ENCODE measurements at regions not wholly inside any gene's neighbourhood (a gene's known extent, or its start where the extent isn't known, plus 50 kb on each side); places are given as distances from the start of the nearest gene placed in this dataset.
A peak's percentile ranks its signal among the peaks of the same experiment; 100 is the strongest.
"Not testable (repeated sequence)": the region's sequence is repeated elsewhere in the genome, so short reads cannot be mapped to it uniquely, and the experiment has no call there.

DNA sequence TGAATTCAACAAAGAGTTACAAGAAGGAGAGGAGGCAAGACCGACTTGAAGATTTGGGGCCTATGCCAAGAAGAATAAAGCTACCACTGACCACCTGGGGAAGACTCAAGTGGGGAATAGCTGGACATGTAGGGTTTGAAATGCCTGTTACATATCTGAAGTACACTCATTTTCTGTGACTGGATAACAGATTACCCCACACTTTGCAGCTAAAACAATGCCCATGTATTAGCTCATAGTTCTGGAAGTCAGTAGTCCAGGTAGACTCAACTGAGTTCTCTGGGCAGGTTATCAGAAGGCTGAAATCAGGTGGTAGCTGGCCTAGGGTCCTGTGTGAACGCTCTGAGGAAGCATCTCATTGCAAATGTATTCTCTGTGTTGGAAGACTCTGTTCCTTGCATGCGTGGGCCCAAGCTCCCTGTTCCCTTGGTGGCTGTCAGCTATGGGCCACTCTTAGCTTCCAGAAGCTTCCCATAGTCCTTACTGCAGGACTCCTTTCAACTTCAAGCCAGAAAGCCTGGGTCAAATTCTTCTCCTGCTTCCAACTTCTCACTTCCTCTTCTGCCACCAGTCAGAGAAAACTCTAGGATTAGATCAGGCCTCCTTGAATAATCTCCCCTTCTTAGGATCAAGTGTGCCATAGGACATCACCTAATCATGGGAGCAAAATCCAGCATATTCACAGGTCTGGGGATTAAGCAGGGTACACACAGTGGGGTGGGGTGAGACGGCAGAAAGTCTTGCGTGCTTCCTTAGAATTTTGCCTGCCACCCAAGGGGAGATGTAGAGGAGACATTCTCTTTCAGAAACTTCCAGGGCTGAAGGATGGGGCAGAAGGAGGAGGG, 187.8 kb downstream of the SHQ1 start:
- DNase-seq = no peak

GRCh38 chr3:72659596-72659995, 188.6 kb downstream of the SHQ1 start:
- DNase-seq = no peak

- DNase-seq = no peak
Observed at GRCh38 chr3:72659188-72659587, 189.1 kb downstream of the SHQ1 start.

GRCh38 chr3:72658466-72659100, 189.7 kb downstream of the SHQ1 start:
- DNase-seq = no peak

GRCh38 chr3:72657666-72658065, 190.6 kb downstream of the SHQ1 start:
- DNase-seq = no peak

GRCh38 chr3:72655723-72656122, 192.5 kb downstream of the SHQ1 start:
- no peak for DNase-seq

DNA sequence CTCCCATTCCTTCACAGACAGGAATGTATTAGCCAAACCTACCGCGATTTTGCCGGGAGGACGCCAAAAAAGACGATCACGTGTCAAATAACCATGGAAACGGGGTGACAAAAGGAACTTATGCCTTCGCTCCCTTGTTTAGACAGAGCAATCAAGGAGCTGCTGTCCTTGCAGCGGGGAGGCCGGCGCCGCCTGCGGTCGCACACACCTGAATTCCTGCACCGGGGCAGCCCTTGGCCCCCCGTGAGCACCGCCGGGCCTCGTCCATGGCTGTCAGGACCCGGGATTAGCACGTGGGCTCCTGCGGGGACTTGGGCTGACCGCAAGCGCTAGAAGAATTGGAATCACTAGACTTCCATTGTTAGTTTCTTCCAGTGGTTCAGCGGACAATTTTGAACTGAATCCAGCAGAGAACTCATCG, 193.1 kb downstream of the SHQ1 start:
- DNase-seq = peak; percentile 32

DNA sequence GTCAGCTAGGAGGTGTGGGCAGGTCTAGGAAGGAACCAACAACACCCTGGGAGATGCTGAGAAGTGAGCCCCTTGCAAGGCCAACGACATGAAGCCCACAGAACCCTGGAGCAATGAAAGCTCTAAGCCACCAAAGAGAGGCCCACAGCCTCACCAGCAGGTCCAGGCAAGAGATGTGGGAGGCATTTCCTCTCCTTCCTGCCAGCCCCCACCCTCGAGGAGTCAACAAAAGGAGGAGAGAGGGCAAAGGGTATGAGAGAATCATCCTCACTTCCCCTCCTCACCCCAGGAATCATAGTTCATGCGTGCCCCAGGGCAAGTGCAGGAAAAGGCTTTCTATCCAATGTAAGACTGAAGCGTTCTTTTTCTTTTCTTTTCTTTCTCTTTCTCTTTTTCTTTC, 195.8 kb downstream of the SHQ1 start:
- no peak for DNase-seq

DNA sequence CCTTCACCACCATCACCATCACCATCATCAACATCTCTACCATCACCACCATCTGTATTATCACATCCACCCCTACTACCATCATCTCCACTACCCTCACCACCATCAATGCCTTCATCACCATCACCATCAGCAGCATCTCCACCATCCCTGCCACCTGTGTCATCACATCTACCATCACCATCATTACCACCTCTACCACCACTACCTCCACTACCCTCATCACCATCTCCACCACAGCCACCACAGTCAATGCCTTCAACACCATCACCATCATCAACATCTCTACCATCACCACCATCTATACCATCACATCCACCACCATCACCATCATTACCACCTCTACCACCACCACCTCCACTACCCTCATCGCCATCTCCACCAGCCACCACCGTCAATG, 196.7 kb downstream of the SHQ1 start:
- no peak for DNase-seq

DNA sequence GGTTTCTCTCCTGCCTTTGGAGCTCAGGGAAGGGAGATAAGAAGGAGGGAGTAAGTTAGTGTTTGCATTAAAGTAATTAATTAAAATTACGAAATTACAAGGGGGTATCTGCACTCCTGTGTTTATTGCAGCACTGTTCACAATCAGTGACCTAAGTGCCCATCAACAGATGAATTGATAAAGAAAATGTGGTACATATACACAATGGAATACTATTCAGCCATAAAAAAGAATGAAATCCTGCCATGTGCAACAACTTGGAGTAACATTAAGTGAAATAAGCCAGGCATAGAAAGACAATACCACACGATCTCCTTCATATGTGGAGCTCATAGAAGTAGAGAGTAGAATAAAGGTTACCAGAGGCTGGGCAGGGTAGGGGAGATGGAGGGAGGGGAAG, 202.0 kb downstream of the SHQ1 start:
- DNase-seq = no peak

DNA sequence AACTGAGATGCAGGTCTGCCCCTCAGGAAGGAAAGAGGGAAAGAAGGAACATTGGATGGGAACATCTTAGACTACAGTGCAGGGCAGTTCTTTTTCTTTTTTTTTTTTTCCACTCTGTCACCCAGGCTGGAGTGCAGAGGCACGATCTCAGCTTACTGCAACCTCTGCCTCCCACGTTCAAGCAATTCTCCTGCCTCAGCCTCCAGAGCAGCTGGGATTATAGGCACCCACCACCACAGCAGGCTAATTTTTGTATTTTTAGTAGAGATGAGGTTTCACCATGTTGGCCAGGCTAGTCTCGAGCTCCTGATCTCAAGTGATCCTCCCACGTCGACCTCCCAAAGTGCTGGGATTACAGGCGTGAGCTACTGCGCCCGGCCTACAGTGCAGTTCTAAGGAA, 204.6 kb downstream of the SHQ1 start:
- DNase-seq = not testable (repeated sequence)

- no peak for DNase-seq
Observed at GRCh38 chr3:72641684-72642083, 206.6 kb downstream of the SHQ1 start.

- DNase-seq = no peak
Observed at GRCh38 chr3:72641072-72641471, 207.2 kb downstream of the SHQ1 start.

DNA sequence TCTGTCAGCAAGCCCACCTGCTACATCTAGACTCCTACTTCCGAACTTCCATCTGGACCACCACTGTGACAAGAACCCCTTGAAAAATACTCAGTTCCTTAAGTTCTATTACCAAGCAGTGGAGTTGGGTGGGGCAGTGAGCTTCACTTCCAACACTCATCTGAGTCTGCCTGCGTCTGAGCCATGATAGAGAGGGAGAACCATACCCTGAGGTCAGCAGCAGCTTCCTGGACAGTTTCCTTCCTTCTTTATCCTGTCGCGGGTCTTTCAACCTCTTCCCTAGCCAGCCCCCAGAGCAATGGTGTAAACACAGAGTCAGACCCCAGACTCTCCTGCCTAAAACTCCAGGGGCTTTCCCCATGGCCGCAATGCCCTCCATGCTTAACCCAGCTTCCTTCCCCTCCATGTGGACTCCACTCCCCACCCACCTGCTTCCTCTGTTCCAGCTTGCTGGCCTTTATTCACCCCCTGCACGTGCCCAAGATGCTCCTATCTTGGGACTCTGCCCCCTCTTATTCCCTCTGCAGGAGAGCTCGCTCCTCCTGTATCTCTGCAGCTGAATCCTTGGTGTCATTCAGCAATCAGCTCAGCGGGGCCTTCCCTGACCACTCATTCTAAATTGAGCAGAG, 211.2 kb downstream of the SHQ1 start:
- no peak for DNase-seq

GRCh38 chr3:72635551-72635950, 212.7 kb downstream of the SHQ1 start:
- DNase-seq = no peak

- no peak for DNase-seq
Observed at GRCh38 chr3:72634128-72634527, 214.1 kb downstream of the SHQ1 start.

GRCh38 chr3:72633534-72633933, 214.7 kb downstream of the SHQ1 start:
- DNase-seq = no peak

DNA sequence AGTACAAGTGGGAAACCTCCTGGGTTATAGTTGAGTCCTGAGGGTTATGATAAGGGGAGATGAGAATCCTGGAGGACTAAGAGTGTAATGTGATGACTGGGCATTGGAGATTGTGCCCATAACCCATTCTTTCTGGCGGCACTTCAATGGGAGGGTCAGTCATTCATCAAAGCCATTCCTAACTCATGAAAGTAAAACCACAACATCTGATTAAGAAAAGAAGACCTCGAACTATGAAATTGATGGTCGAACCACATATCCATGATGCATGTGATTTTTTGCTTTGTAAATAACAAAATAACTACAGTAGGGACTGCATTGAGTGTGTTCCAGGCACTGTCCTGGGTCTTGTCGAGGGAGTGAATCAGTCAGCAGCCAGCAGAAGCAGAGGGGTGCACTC, 215.1 kb downstream of the SHQ1 start:
- DNase-seq = no peak

- no peak for DNase-seq
Observed at GRCh38 chr3:72632129-72632528, 216.1 kb downstream of the SHQ1 start.

DNA sequence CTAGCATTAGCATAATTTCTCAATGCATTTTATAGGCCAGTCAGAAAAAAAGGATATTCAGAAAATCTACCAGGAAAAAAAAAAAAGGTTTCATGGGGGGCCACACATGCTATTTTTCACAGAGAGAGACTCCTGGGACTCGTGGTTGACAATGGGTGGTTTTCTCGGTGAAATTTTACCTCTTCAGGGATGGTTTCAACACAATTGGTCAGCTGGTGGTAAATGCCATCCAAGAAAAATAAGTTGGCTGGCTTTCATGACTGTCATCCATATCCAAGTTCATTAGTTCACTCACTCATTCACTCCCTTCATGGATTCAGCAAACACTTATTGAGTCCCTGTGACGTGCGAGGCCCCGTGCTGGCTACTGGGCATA, 217.3 kb downstream of the SHQ1 start:
- no peak for DNase-seq

GRCh38 chr3:72630327-72630968, 217.8 kb downstream of the SHQ1 start:
- no peak for DNase-seq

- DNase-seq = no peak
Observed at GRCh38 chr3:72629191-72629631, 219.0 kb downstream of the SHQ1 start.

- no peak for DNase-seq
Observed at GRCh38 chr3:72628065-72628464, 220.2 kb downstream of the SHQ1 start.

Data from hindlimb muscle (tissue), 1 donor.